ENCODE measurements at regions not wholly inside any gene's neighbourhood (a gene's known extent, or its start where the extent isn't known, plus 50 kb on each side); places are given as distances from the start of the nearest gene placed in this dataset.

DNA sequence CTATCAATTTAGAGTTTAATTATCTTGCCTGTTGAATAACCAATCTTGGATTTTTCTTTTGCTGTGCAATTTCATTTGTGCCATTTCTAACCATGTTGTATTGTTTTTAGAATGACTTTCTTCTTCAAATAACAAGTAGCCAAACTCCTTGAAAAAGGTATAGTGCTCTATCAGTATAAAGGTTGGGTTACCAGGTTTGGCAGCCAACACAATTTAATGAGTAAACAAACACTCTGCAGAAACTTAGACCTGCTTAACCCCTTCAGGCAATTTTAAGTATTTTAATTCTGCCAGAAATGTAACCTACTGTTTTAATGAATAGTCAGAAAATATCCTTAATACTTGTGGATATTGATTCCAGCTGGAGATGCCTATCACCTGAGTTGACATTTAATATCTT, 299.8 kb downstream of the ARL4A start:
- Histone ChIP-seq H3K27me3 (replicated peaks; ENCODE audit: control insufficient read depth, insufficient read depth, low read length) (no peaks in the 10 kb centered on the region), H3K9ac (ENCODE audit: low read length) (no peak overlapping the region), H3K4me3 (ENCODE audit: low read length) (no peak overlapping the region), H3K36me3 (ENCODE audit: control insufficient read depth, insufficient read depth, low read length, severe bottlenecking) (no peaks in the 10 kb centered on the region), H3K9me3 (ENCODE audit: control insufficient read depth, low read length) (no peaks in the 10 kb centered on the region), H3K4me1 (ENCODE audit: control insufficient read depth, insufficient read depth, low read length) (peaks cover 9% of the 10 kb centered on the region)
- DNase-seq (ENCODE audit: low read depth) = no peak

DNA sequence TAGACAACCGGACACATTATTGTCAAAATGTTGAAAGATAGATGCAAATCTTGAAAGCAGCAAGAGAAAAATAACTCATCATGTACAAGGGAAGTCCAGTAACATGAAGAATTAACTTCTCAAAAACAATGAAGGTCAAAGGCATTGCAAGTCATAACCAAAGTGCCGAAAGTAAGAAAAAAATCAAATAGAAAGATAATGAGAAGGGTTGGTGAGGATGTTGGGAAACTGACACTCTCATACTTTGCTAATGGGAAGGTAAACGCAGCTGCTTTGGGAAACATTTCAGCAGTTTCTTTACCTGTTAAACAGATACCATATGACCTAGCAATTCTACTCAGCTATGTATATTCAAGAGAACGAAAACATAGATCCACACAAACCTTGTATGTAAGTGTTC, 303.0 kb downstream of the ARL4A start:
- no peak overlapping the region for H3K4me3 ChIP-seq (ENCODE audit: low read length)
- no peak for DNase-seq (ENCODE audit: low read depth)
- no peak overlapping the region for H3K9ac ChIP-seq (ENCODE audit: low read length)
- H3K4me1 ChIP-seq (ENCODE audit: control insufficient read depth, insufficient read depth, low read length) = peaks cover 9% of the 10 kb centered on the region
- H3K36me3 ChIP-seq (ENCODE audit: control insufficient read depth, insufficient read depth, low read length, severe bottlenecking) = no peaks in the 10 kb centered on the region
- H3K9me3 ChIP-seq (ENCODE audit: control insufficient read depth, low read length) = no peaks in the 10 kb centered on the region
- H3K27me3 ChIP-seq (replicated peaks; ENCODE audit: control insufficient read depth, insufficient read depth, low read length) = no peaks in the 10 kb centered on the region

DNA sequence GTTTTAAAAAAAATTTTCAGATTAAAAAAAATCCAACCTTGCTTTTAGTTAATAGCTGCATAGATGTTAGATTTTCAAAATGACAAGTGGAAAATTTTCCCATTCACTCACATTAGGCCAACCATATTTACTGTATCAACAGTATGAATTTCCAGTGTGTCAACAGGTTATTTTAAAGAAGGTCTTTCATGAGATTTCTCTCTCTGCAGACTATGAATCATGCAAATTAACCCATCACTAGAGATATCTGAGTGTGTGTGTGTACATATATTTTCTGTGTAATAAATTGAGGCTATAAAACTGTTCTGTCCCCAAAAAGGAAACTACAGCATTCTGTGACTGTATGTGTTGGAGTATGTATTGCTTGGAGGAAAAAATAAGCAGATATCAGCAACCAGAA, 305.6 kb downstream of the ARL4A start:
- peaks cover 9% of the 10 kb centered on the region for H3K4me1 ChIP-seq (ENCODE audit: control insufficient read depth, insufficient read depth, low read length)
- H3K27me3 ChIP-seq (replicated peaks; ENCODE audit: control insufficient read depth, insufficient read depth, low read length) = no peaks in the 10 kb centered on the region
- no peaks in the 10 kb centered on the region for H3K9me3 ChIP-seq (ENCODE audit: control insufficient read depth, low read length)
- no peaks in the 10 kb centered on the region for H3K36me3 ChIP-seq (ENCODE audit: control insufficient read depth, insufficient read depth, low read length, severe bottlenecking)
- no peak for DNase-seq (ENCODE audit: low read depth)
- no peak overlapping the region for H3K4me3 ChIP-seq (ENCODE audit: low read length)
- H3K9ac ChIP-seq (ENCODE audit: low read length) = no peak overlapping the region

DNA sequence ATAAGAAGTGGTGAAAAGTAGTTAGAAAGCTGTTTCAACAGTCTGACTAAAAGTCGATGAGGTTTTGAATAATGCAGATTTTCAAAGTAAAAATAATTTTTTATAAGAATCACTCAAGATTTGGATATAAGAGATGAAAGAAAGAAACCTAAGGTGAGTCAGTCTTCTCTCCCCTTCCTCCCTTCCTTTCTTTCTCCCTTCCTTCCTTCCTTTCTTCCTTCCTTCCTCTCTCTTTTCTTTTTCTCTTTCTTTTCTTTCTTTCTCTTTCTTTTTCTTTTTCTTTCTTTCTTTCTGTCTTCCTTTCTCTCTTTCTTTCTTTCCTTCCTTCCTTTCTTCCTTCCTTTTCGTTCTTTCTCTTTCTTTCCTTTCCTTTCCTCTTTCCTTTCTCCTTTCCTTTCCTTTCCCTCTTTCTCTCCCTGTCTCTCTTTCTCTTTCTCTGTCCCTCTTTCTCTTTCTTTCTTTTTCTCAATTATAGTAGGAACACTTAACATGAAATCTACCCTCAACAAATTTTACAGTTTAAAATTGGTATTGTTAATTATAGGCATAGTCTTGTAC, 308.6 kb downstream of the ARL4A start:
- DNase-seq (ENCODE audit: low read depth) = no peak
- no peaks in the 10 kb centered on the region for H3K27me3 ChIP-seq (replicated peaks; ENCODE audit: control insufficient read depth, insufficient read depth, low read length)
- H3K9me3 ChIP-seq (ENCODE audit: control insufficient read depth, low read length) = no peaks in the 10 kb centered on the region
- no peak overlapping the region for H3K4me3 ChIP-seq (ENCODE audit: low read length)
- no peaks in the 10 kb centered on the region for H3K36me3 ChIP-seq (ENCODE audit: control insufficient read depth, insufficient read depth, low read length, severe bottlenecking)
- no peak overlapping the region for H3K9ac ChIP-seq (ENCODE audit: low read length)
- no peaks in the 10 kb centered on the region for H3K4me1 ChIP-seq (ENCODE audit: control insufficient read depth, insufficient read depth, low read length)

DNA sequence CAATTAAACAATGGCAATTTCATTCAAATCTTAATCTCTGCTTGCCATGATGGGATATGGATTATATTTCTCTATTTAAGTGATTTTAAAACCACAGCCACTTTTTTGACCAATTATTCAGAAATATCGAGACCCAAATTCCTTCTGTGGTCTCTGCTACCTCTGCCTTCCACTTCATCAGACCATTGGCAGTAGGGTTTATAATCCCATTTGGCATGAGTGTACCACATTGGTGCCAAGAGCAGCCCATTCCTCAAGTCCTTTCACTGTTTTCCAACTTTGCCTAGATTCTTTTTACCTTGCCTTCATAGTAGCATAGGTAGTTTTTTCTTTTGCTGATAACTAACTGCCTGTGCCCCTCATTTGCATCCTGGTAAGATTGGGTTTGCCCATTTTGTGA, 319.9 kb downstream of the ARL4A start:
- Histone ChIP-seq H3K9me3 (ENCODE audit: control insufficient read depth, low read length) (no peaks in the 10 kb centered on the region), H3K9ac (ENCODE audit: low read length) (no peak overlapping the region), H3K4me3 (ENCODE audit: low read length) (no peak overlapping the region), H3K4me1 (ENCODE audit: control insufficient read depth, insufficient read depth, low read length) (no peaks in the 10 kb centered on the region), H3K27me3 (replicated peaks; ENCODE audit: control insufficient read depth, insufficient read depth, low read length) (no peaks in the 10 kb centered on the region), H3K36me3 (ENCODE audit: control insufficient read depth, insufficient read depth, low read length, severe bottlenecking) (no peaks in the 10 kb centered on the region)
- no peak for DNase-seq (ENCODE audit: low read depth)

DNA sequence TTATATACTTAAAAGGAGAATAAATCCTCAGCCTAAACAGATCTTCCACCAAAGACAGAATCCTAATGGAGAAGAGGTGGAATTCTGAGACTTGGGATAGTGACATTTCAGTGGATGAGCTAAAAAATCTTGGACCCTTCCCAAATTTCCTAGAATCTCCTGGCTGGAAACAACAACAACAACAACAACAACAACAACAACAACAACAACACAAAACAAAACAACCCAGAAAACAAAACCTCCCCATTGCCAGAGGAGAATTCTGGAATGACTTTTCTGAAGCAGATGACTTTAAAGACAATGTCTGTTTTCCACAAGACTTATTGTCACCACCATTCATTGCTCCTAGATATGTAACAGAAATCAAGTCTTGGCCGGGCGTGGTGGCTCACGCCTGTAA, 322.1 kb downstream of the ARL4A start:
- no peaks in the 10 kb centered on the region for H3K4me1 ChIP-seq (ENCODE audit: control insufficient read depth, insufficient read depth, low read length)
- no peaks in the 10 kb centered on the region for H3K27me3 ChIP-seq (replicated peaks; ENCODE audit: control insufficient read depth, insufficient read depth, low read length)
- H3K36me3 ChIP-seq (ENCODE audit: control insufficient read depth, insufficient read depth, low read length, severe bottlenecking) = no peaks in the 10 kb centered on the region
- H3K9ac ChIP-seq (ENCODE audit: low read length) = no peak overlapping the region
- DNase-seq (ENCODE audit: low read depth) = no peak
- H3K4me3 ChIP-seq (ENCODE audit: low read length) = no peak overlapping the region
- H3K9me3 ChIP-seq (ENCODE audit: control insufficient read depth, low read length) = no peaks in the 10 kb centered on the region

DNA sequence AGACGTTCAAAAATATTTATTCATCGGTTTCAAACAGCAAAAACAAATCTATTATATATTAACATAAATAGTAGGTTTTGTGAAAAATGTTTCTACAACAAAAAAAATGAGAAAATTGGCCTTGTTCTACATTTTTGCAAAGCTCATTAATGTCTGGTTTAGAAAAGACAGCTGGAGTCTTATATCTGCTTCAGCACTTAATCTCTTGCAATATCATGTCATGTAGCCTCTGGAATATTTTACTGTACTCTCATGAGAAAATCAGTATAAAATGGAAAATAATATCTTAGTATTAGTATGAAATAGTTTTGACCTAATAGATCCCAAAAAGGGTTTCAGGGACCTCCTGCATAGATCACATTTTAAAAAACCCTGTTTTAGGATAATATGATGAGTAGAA, 326.6 kb downstream of the ARL4A start:
- no peak for DNase-seq (ENCODE audit: low read depth)
- H3K4me3 ChIP-seq (ENCODE audit: low read length) = no peak overlapping the region
- no peak overlapping the region for H3K9ac ChIP-seq (ENCODE audit: low read length)
- H3K4me1 ChIP-seq (ENCODE audit: control insufficient read depth, insufficient read depth, low read length) = peaks cover 6% of the 10 kb centered on the region
- no peaks in the 10 kb centered on the region for H3K27me3 ChIP-seq (replicated peaks; ENCODE audit: control insufficient read depth, insufficient read depth, low read length)
- H3K9me3 ChIP-seq (ENCODE audit: control insufficient read depth, low read length) = no peaks in the 10 kb centered on the region
- no peaks in the 10 kb centered on the region for H3K36me3 ChIP-seq (ENCODE audit: control insufficient read depth, insufficient read depth, low read length, severe bottlenecking)

DNA sequence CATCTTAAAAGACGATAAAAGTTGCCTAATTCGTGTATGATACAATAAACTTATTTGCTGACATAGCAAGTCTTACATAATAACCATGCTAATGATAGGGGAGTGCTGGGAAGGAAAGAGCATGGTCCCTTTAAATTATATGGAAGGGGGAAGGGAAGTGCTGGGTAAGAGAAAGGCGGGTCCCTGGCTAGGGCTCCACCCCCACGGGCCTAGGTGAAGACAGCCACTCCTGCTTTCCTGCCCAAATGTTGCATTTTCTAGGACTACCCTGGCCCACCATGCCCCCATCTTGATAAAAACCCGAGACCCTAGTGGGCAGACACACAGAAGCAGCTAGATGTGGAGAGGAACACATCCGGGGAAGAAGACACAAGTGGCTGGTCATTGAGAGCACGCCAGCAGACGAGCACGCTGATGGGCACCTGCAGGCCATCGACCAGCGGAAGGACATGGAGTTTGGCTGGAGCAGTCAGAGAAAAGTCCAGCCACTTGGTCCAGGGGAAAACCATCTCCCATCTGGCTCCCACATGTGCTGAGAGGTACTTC, 328.7 kb downstream of the ARL4A start:
- Histone ChIP-seq H3K9me3 (ENCODE audit: control insufficient read depth, low read length) (no peaks in the 10 kb centered on the region), H3K27me3 (replicated peaks; ENCODE audit: control insufficient read depth, insufficient read depth, low read length) (no peaks in the 10 kb centered on the region), H3K4me1 (ENCODE audit: control insufficient read depth, insufficient read depth, low read length) (peaks cover 6% of the 10 kb centered on the region), H3K36me3 (ENCODE audit: control insufficient read depth, insufficient read depth, low read length, severe bottlenecking) (no peaks in the 10 kb centered on the region), H3K4me3 (ENCODE audit: low read length) (no peak overlapping the region), H3K9ac (ENCODE audit: low read length) (no peak overlapping the region)
- no peak for DNase-seq (ENCODE audit: low read depth)

DNA sequence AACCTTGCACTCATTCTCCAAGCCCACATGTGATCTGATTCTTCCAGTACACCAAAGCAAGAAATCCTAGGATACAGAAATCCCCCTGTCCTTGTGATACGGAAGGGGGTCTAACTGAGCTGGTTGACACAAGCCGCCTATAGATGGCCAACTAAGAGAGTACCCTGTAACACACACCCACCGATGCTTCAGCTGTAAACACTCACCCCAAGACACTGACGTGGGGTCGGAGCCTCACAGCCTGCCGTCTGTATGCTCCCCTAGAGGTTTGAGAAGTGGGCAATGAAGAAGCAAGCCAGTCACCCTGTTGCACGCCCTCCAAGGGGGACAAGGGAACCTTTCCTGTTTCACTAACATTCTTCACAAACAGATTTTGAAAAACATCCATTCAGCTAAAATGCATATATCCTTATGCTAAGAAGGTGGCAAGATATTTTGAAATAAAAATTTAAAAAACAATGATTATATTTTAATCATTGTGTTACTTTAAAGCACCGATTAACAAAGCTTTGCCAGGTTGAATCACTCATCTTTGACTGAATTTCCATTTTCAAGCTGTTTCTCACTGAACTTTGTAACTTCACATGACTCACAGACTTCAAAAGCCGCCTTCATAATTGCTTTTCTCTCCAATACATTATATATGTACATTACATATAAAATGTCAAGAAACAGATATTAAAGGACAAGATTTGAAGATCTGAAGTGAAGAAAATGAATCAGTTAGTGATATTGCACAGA, 329.3 kb downstream of the ARL4A start:
- Histone ChIP-seq H3K27me3 (replicated peaks; ENCODE audit: control insufficient read depth, insufficient read depth, low read length) (no peaks in the 10 kb centered on the region), H3K9me3 (ENCODE audit: control insufficient read depth, low read length) (no peaks in the 10 kb centered on the region), H3K9ac (ENCODE audit: low read length) (no peak overlapping the region), H3K4me1 (ENCODE audit: control insufficient read depth, insufficient read depth, low read length) (peaks cover 6% of the 10 kb centered on the region), H3K4me3 (ENCODE audit: low read length) (no peak overlapping the region), H3K36me3 (ENCODE audit: control insufficient read depth, insufficient read depth, low read length, severe bottlenecking) (no peaks in the 10 kb centered on the region)
- DNase-seq (ENCODE audit: low read depth) = peak; percentile 7

DNA sequence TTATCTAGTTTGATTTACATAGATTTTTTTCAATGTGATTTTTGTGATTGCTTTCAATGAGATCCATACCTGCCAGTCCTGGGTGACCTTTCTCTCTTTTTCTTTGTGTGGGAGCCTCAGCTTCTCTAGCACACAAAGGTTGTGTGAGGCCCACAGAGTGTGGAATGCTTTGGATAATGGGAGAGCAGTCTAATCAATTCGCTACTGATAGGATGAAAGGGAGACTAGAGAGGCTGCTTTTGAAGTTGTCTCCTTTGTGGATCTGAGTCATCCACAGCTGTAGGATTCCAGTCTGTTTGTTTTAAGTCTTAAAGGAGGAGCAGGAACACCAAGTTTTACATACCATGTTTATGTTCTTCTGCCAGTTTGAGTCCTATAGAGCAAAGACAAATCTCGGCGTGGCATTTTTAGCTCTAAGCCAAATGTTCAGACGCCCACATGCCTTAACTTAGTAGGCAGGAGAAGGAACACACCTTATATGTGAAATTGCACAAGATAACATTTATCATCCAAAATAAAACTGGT, 330.0 kb downstream of the ARL4A start:
- H3K27me3 ChIP-seq (replicated peaks; ENCODE audit: control insufficient read depth, insufficient read depth, low read length) = no peaks in the 10 kb centered on the region
- peaks cover 6% of the 10 kb centered on the region for H3K4me1 ChIP-seq (ENCODE audit: control insufficient read depth, insufficient read depth, low read length)
- H3K4me3 ChIP-seq (ENCODE audit: low read length) = no peak overlapping the region
- DNase-seq (ENCODE audit: low read depth) = peak; percentile 52
- H3K9ac ChIP-seq (ENCODE audit: low read length) = no peak overlapping the region
- H3K9me3 ChIP-seq (ENCODE audit: control insufficient read depth, low read length) = no peaks in the 10 kb centered on the region
- H3K36me3 ChIP-seq (ENCODE audit: control insufficient read depth, insufficient read depth, low read length, severe bottlenecking) = no peaks in the 10 kb centered on the region

DNA sequence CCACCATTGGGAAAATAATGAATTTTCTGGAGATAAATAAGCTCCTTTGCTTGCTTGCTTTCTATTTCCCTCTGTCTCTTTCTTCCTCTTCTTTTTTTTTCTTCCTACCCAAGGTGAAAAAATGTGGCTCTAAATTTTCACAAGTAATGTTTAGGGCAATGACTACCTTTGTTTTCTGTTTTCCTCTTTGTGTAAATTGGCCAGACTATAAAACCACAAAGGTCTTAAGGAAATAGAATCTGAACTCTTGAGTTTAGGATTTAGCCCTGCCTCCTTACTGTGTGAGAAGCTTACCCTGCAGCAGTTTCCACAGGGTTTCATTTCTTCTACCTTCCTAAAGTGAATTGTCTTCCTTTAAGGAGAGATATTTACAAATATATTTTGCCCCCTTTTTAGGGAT, 330.4 kb downstream of the ARL4A start:
- no peaks in the 10 kb centered on the region for H3K27me3 ChIP-seq (replicated peaks; ENCODE audit: control insufficient read depth, insufficient read depth, low read length)
- H3K9me3 ChIP-seq (ENCODE audit: control insufficient read depth, low read length) = no peaks in the 10 kb centered on the region
- peak; percentile 15 for DNase-seq (ENCODE audit: low read depth)
- peaks cover 6% of the 10 kb centered on the region for H3K4me1 ChIP-seq (ENCODE audit: control insufficient read depth, insufficient read depth, low read length)
- H3K4me3 ChIP-seq (ENCODE audit: low read length) = no peak overlapping the region
- no peaks in the 10 kb centered on the region for H3K36me3 ChIP-seq (ENCODE audit: control insufficient read depth, insufficient read depth, low read length, severe bottlenecking)
- H3K9ac ChIP-seq (ENCODE audit: low read length) = no peak overlapping the region
